DND-41 (cell line): ENCODE measurements at regions not wholly inside any gene's neighbourhood (a gene's known extent, or its start where the extent isn't known, plus 50 kb on each side); places are given as distances from the start of the nearest gene placed in this dataset.
"Not testable (repeated sequence)": the region's sequence is repeated elsewhere in the genome, so short reads cannot be mapped to it uniquely, and the experiment has no call there.

Source experiments
- ATAC-seq: fragments of 200-7000 bp; cut with Tn5 transposase; 3 replicates; pipeline ENCODE4 v1.9.1; 2021; ENCODE audit warnings: low read depth; ENCODE audit not compliant: insufficient read depth
- DNase-seq: peaks from one replicate; pipeline ENCODE4 v3.0.0-alpha.2; 2020
- H2AFZ ChIP-seq: 2 replicates; pipeline ENCODE4 v1.6.0; 2012; ENCODE audit warnings: low read depth, low read length
- H3K27ac ChIP-seq: 2 replicates; pipeline ENCODE4 v1.5.1; 2012; ENCODE audit warnings: low read length, inconsistent platforms
- H3K27me3 ChIP-seq: fragments of 200-600 bp; sonication (generic); 2 replicates; pipeline ENCODE4 v1.6.0; 2012; ENCODE audit warnings: low read length, mild to moderate bottlenecking, inconsistent platforms; ENCODE audit not compliant: insufficient read depth, poor library complexity
- H3K36me3 ChIP-seq: 2 replicates; pipeline ENCODE4 v1.5.1; 2012; ENCODE audit warnings: low read length, inconsistent platforms; ENCODE audit not compliant: insufficient read depth
- H3K4me1 ChIP-seq: 2 replicates; pipeline ENCODE4 v1.5.1; 2012; ENCODE audit warnings: mild to moderate bottlenecking, low read length; ENCODE audit not compliant: insufficient read depth
- H3K4me2 ChIP-seq: 2 replicates; pipeline ENCODE4 v1.6.0; 2012; ENCODE audit warnings: mild to moderate bottlenecking, moderate library complexity, low read length, inconsistent platforms; ENCODE audit not compliant: insufficient read depth
- H3K4me3 ChIP-seq, 2 experiments: fragments of 200-600 bp in 1 of 2; shearing (Covaris generic) in 1 of 2; 2 replicates each; pipeline ENCODE4 v1.5.1; 2012 to 2016; ENCODE audit warnings: inconsistent platforms in 2 of 2, low read length in 2 of 2, mild to moderate bottlenecking in 2 of 2, low read depth in 1 of 2, moderate library complexity in 1 of 2
- H3K79me2 ChIP-seq: 2 replicates; pipeline ENCODE4 v1.6.0; 2012; ENCODE audit warnings: low read length, inconsistent platforms; ENCODE audit not compliant: insufficient read depth
- H3K9ac ChIP-seq: 2 replicates; pipeline ENCODE4 v1.6.0; 2012; ENCODE audit warnings: low read depth, mild to moderate bottlenecking, inconsistent platforms, low read length, moderate library complexity
- H3K9me3 ChIP-seq: 2 replicates; pipeline ENCODE4 v1.5.1; 2012; ENCODE audit warnings: low read length, moderate library complexity, mild to moderate bottlenecking, inconsistent platforms; ENCODE audit not compliant: insufficient read depth, severe bottlenecking
- H4K20me1 ChIP-seq: 2 replicates; pipeline ENCODE4 v1.6.0; 2012; ENCODE audit warnings: low read length; ENCODE audit not compliant: insufficient read depth
- EZH2 ChIP-seq: IDR thresholded peaks from 3 replicates; pipeline ENCODE4 v1.6.1; 2012; ENCODE audit warnings: borderline replicate concordance, low read depth, mild to moderate bottlenecking, moderate library complexity, low read length, inconsistent platforms; ENCODE audit not compliant: severe bottlenecking
- TF ChIP-seq, protein P1 (sequence below): IDR thresholded peaks from 2 replicates; pipeline ENCODE4 v1.5.1; 2012; ENCODE audit warnings: borderline replicate concordance, low read length, moderate library complexity, mild to moderate bottlenecking; ENCODE audit not compliant: poor library complexity, severe bottlenecking; ENCODE audit errors: extremely low read depth

DNA sequence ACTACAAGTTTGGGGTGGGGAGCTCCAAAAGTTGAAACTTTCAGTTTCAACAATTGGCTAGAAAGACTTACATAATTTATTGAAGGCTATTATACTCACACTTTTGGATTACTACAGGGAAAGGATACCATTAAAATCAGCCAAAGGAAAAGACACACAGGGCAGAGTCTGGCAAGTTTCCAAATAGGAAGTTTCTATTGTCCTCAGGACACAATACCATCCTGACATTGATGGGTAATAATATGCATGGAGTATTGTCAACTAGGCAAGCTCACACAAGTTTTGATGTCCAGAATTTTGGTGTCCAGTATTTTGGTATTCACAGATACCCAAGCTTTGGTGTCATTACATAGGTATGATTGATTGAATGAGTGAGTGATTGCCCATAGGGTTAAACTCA, 872.6 kb upstream of the SORCS1 start:
- no peak overlapping the region for H3K9ac ChIP-seq
- H3K4me3 ChIP-seq: no peak overlapping the region
- H3K27me3 ChIP-seq: no peaks in the 10 kb centered on the region
- no peak overlapping the region for H3K27ac ChIP-seq
- ATAC-seq (no peak), DNase-seq (no peak)
- H3K9me3 ChIP-seq: no peaks in the 10 kb centered on the region
- H2AFZ ChIP-seq: no peak overlapping the region
- no peaks in the 10 kb centered on the region for H3K79me2 ChIP-seq
- no peak overlapping the region for H3K4me2 ChIP-seq
- no peak for TF ChIP-seq EZH2
- TF ChIP-seq, protein P1, sequence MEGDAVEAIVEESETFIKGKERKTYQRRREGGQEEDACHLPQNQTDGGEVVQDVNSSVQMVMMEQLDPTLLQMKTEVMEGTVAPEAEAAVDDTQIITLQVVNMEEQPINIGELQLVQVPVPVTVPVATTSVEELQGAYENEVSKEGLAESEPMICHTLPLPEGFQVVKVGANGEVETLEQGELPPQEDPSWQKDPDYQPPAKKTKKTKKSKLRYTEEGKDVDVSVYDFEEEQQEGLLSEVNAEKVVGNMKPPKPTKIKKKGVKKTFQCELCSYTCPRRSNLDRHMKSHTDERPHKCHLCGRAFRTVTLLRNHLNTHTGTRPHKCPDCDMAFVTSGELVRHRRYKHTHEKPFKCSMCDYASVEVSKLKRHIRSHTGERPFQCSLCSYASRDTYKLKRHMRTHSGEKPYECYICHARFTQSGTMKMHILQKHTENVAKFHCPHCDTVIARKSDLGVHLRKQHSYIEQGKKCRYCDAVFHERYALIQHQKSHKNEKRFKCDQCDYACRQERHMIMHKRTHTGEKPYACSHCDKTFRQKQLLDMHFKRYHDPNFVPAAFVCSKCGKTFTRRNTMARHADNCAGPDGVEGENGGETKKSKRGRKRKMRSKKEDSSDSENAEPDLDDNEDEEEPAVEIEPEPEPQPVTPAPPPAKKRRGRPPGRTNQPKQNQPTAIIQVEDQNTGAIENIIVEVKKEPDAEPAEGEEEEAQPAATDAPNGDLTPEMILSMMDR: no peak
- no peaks in the 10 kb centered on the region for H3K4me1 ChIP-seq
- H4K20me1 ChIP-seq: no peaks in the 10 kb centered on the region
- H3K36me3 ChIP-seq: no peaks in the 10 kb centered on the region

DNA sequence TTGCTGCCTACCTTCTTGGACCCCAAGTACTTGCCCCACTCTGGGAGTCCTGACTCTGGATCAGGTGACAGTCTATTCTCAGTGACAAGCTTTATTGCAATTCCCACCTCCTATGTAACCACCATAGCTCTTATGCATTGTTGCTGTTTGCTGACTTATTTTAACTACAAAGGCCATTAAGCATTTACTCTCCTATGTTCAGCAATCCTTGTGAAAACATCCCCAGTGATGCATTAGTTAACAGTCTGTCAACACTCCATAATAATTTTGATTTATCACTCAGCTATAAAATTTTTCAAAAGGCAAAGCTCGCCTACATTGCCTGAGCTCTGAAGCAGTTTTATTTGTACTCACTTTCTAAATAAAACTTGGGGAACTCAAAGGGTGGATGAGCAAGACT, 871.8 kb upstream of the SORCS1 start:
- DNase-seq (no peak), ATAC-seq (no peak)
- Histone ChIP-seq H3K27me3 (no peaks in the 10 kb centered on the region), H3K79me2 (no peaks in the 10 kb centered on the region), H3K4me3 (no peak overlapping the region), H3K27ac (no peak overlapping the region), H4K20me1 (no peaks in the 10 kb centered on the region), H3K4me2 (no peak overlapping the region), H2AFZ (no peak overlapping the region), H3K9ac (no peak overlapping the region), H3K9me3 (no peaks in the 10 kb centered on the region), H3K36me3 (no peaks in the 10 kb centered on the region), H3K4me1 (no peaks in the 10 kb centered on the region)
- TF ChIP-seq, protein P1: no peak
- no peak for TF ChIP-seq EZH2

DNA sequence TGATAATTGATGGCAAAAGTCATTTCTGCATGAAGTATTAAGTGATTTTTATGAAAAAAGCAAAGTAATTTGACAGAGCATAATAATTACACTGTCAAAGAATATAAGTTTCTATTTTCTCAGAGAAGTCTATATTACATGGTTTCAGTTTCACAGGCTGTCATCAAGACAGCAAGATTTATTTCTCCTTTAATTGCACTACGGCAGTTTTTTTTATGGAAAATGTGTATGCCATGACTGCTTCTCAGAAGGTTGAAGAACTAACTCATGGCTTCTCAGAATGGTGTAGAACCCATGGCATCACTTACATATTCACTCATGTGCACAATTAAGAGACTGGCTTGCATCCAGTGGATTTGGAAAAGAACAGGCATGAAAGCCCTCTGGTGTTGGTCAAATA, 870.3 kb upstream of the SORCS1 start:
- no peak for DNase-seq
- no peak for ATAC-seq
- Histone ChIP-seq H4K20me1 (no peaks in the 10 kb centered on the region), H3K9ac (no peak overlapping the region), H3K27ac (no peak overlapping the region), H3K36me3 (no peaks in the 10 kb centered on the region), H3K27me3 (no peaks in the 10 kb centered on the region), H3K4me2 (no peak overlapping the region), H3K4me1 (no peaks in the 10 kb centered on the region), H2AFZ (no peak overlapping the region), H3K4me3 (no peak overlapping the region), H3K9me3 (no peaks in the 10 kb centered on the region), H3K79me2 (no peaks in the 10 kb centered on the region)
- TF ChIP-seq EZH2: no peak
- TF ChIP-seq, protein P1: no peak

DNA sequence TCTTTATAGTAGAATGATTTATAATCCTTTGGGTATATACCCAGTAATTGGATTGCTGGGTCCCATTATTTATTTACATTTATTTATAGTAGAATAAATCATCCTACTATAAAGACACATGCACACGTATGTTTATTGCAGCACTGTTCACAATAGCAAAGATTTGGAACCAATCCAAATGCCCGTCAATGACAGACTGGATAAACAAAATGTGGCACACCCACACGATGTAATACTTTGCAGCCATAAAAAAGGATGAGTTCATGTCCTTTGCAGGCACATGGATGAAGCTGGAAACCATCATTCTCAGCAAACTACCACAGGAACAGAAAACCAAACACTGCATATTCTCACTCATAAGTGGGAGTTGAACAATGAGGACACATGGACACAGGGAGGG, 869.0 kb upstream of the SORCS1 start:
- not testable (repeated sequence) for H3K9ac ChIP-seq, H3K79me2 ChIP-seq, H3K27ac ChIP-seq, H3K4me3 ChIP-seq, H3K4me1 ChIP-seq, H4K20me1 ChIP-seq, ATAC-seq, H2AFZ ChIP-seq, H3K9me3 ChIP-seq, H3K36me3 ChIP-seq, H3K27me3 ChIP-seq, H3K4me2 ChIP-seq, DNase-seq
